Stomach (tissue), 4 donors: ENCODE measurements at regions not wholly inside any gene's neighbourhood (a gene's known extent, or its start where the extent isn't known, plus 50 kb on each side); places are given as distances from the start of the nearest gene placed in this dataset.

Experiments
- CTCF ChIP-seq, 7 experiments: fragments of 450-650 bp in 4 of 7; fragments of 200-600 bp in 3 of 7; sonication (generic) in 3 of 7; IDR thresholded peaks; one replicate each; pipeline ENCODE4 v1.5.1; 2016 to 2019; ENCODE audit warnings: antibody characterized with exemption in 7 of 7, control low read depth in 2 of 7, mild to moderate bottlenecking in 1 of 7
- POLR2A ChIP-seq, 4 donors: fragments of 450-650 bp; IDR thresholded peaks; one replicate each; pipeline ENCODE4 v1.6.1; 2016; ENCODE audit warnings: antibody characterized with exemption in 4 of 4, control low read depth in 2 of 4, mild to moderate bottlenecking in 1 of 4, moderate library complexity in 1 of 4

- TF ChIP-seq CTCF (IDR thresholded peaks at IDR 0.05) = no peak
- no peak for TF ChIP-seq POLR2A (IDR thresholded peaks at IDR 0.05)
Measured at GRCh38 chr12:11543457-11544158, 105.9 kb upstream of the ETV6 start.
